GM23338 (cell line): ENCODE measurements at regions not wholly inside any gene's neighbourhood (a gene's known extent, or its start where the extent isn't known, plus 50 kb on each side); places are given as distances from the start of the nearest gene placed in this dataset.

Experiments
- ATAC-seq: fragments of 200-7000 bp; cut with Tn5 transposase; 3 replicates; pipeline ENCODE4 v1.9.1; 2020
- DNase-seq: peaks from one replicate; pipeline ENCODE4 v3.0.0-alpha.2; 2015; ENCODE audit warnings: low spot score
- H2AFZ ChIP-seq: fragments of 200-600 bp; sonication (generic); 2 replicates; pipeline ENCODE4 v1.8.0; 2016; ENCODE audit warnings: antibody characterized with exemption, mild to moderate bottlenecking, moderate library complexity
- H3F3A ChIP-seq: fragments of 200-600 bp; sonication (generic); replicated peaks from 2 replicates; pipeline ENCODE4 v1.8.0; 2017; ENCODE audit warnings: antibody characterized with exemption, mixed run types, low read depth
- H3K27ac ChIP-seq: fragments of 200-600 bp; sonication (generic); 2 replicates; pipeline ENCODE4 v1.6.1; 2016; ENCODE audit warnings: low read depth
- H3K27me3 ChIP-seq: fragments of 200-600 bp; sonication (generic); 2 replicates; pipeline ENCODE4 v1.8.0; 2016; ENCODE audit warnings: mild to moderate bottlenecking, mixed run types, moderate library complexity; ENCODE audit not compliant: insufficient read depth
- H3K36me3 ChIP-seq: fragments of 200-600 bp; sonication (generic); 2 replicates; pipeline ENCODE4 v1.8.0; 2016; ENCODE audit warnings: mild to moderate bottlenecking; ENCODE audit not compliant: insufficient read depth
- H3K4me1 ChIP-seq: fragments of 200-600 bp; sonication (generic); 2 replicates; pipeline ENCODE4 v1.8.0; 2016; ENCODE audit warnings: mild to moderate bottlenecking, moderate library complexity; ENCODE audit not compliant: insufficient read depth
- H3K4me2 ChIP-seq: fragments of 200-600 bp; sonication (generic); 2 replicates; pipeline ENCODE4 v1.7.1; 2017; ENCODE audit warnings: mixed run types
- H3K4me3 ChIP-seq: fragments of 200-600 bp; sonication (generic); 2 replicates; pipeline ENCODE4 v1.6.1; 2016; ENCODE audit warnings: mixed run types
- H3K79me2 ChIP-seq: fragments of 200-600 bp; sonication (generic); replicated peaks from 2 replicates; pipeline ENCODE4 v1.8.0; 2017; ENCODE audit warnings: mild to moderate bottlenecking; ENCODE audit not compliant: insufficient read depth
- H3K9me2 ChIP-seq: fragments of 200-600 bp; sonication (generic); 2 replicates; pipeline ENCODE4 v1.8.0; 2017; ENCODE audit not compliant: insufficient read depth
- H4K20me1 ChIP-seq: fragments of 200-600 bp; sonication (generic); replicated peaks from 2 replicates; pipeline ENCODE4 v1.8.0; 2017; ENCODE audit warnings: mild to moderate bottlenecking; ENCODE audit not compliant: insufficient read depth
- H3K27ac Mint-ChIP-seq: 2 replicates; pipeline ENCODE4 v1.8.0; 2020; ENCODE audit warnings: inconsistent platforms, mild to moderate bottlenecking, moderate library complexity, mixed read lengths
- H3K27me3 Mint-ChIP-seq: 3 replicates; pipeline ENCODE4 v1.8.0; 2022; ENCODE audit warnings: low read depth, mild to moderate bottlenecking, moderate library complexity, mixed read lengths, inconsistent platforms; ENCODE audit not compliant: insufficient read depth, poor library complexity
- H3K36me3 Mint-ChIP-seq: 3 replicates; pipeline ENCODE4 v1.8.0; 2021; ENCODE audit warnings: low read depth, mild to moderate bottlenecking, inconsistent platforms, moderate library complexity, mixed read lengths
- H3K4me1 Mint-ChIP-seq: 3 replicates; pipeline ENCODE4 v1.8.0; 2020; ENCODE audit warnings: mild to moderate bottlenecking, inconsistent platforms, mixed read lengths
- H3K4me3 Mint-ChIP-seq: 3 replicates; pipeline ENCODE4 v1.8.0; 2021; ENCODE audit warnings: moderate library complexity, mild to moderate bottlenecking, inconsistent platforms, mixed read lengths
- H3K9me3 Mint-ChIP-seq: 3 replicates; pipeline ENCODE4 v1.8.0; 2020; ENCODE audit warnings: moderate library complexity, mild to moderate bottlenecking, inconsistent platforms, mixed read lengths
- CREB1 ChIP-seq: fragments of 250-450 bp; sonication (Bioruptor Pico); IDR thresholded peaks from 2 replicates; pipeline ENCODE4 v1.5.0; 2020; ENCODE audit warnings: low read depth, mild to moderate bottlenecking, moderate library complexity
- CTCF ChIP-seq, 2 experiments: fragments of 200-600 bp in 1 of 2; sonication (generic) in 1 of 2; conservative IDR thresholded peaks; 2 replicates each; pipeline versions ENCODE4 v1.5.1 to v1.6.1; 2016 to 2017; ENCODE audit warnings: antibody characterized with exemption in 2 of 2, low read depth in 2 of 2, mild to moderate bottlenecking in 2 of 2, moderate library complexity in 1 of 2
- EZH2 ChIP-seq: fragments of 200-600 bp; sonication (generic); IDR thresholded peaks from one replicate; pipeline ENCODE4 v1.8.0; 2017; ENCODE audit warnings: antibody characterized with exemption, mild to moderate bottlenecking, low read depth; ENCODE audit not compliant: unreplicated experiment
- EZH2phosphoT487 ChIP-seq: fragments of 200-600 bp; sonication (generic); IDR thresholded peaks from one replicate; pipeline ENCODE4 v1.8.1; 2018; ENCODE audit warnings: antibody characterized with exemption; ENCODE audit not compliant: unreplicated experiment
- JUNB ChIP-seq: IDR thresholded peaks from one replicate; pipeline ENCODE4 v1.6.1; 2016; ENCODE audit warnings: antibody characterized with exemption; ENCODE audit not compliant: unreplicated experiment
- NANOG ChIP-seq: IDR thresholded peaks from 2 replicates; pipeline ENCODE4 v1.6.1; 2016; ENCODE audit warnings: antibody characterized with exemption, borderline replicate concordance
- POLR2AphosphoS5 ChIP-seq: IDR thresholded peaks from 2 replicates; pipeline ENCODE4 v1.6.1; 2016; ENCODE audit warnings: antibody characterized with exemption, low read depth
- REST ChIP-seq: IDR thresholded peaks from one replicate; pipeline ENCODE4 v1.6.1; 2018; ENCODE audit warnings: antibody characterized with exemption; ENCODE audit not compliant: unreplicated experiment
- STAT1 ChIP-seq: IDR thresholded peaks from one replicate; pipeline ENCODE4 v1.6.1; 2016; ENCODE audit warnings: antibody characterized with exemption; ENCODE audit not compliant: unreplicated experiment
- ZNF114 ChIP-seq: fragments of 250-450 bp; sonication (Bioruptor Pico); IDR thresholded peaks from 2 replicates; pipeline ENCODE4 v1.5.0; 2020; ENCODE audit warnings: mild to moderate bottlenecking, moderate library complexity
- ZNF331 ChIP-seq: fragments of 250-450 bp; sonication (Bioruptor Pico); IDR thresholded peaks from 2 replicates; pipeline ENCODE4 v1.5.0; 2020; ENCODE audit warnings: low read depth, mild to moderate bottlenecking, moderate library complexity
- TF ChIP-seq, protein P1 (sequence below): IDR thresholded peaks from 2 replicates; pipeline ENCODE4 v1.6.1; 2016; ENCODE audit warnings: antibody characterized with exemption
- TF ChIP-seq, protein P2 (sequence below): fragments of 250-450 bp; sonication (Bioruptor Pico); IDR thresholded peaks from 2 replicates; pipeline ENCODE4 v1.5.0; 2020; ENCODE audit warnings: mild to moderate bottlenecking, moderate library complexity

DNA sequence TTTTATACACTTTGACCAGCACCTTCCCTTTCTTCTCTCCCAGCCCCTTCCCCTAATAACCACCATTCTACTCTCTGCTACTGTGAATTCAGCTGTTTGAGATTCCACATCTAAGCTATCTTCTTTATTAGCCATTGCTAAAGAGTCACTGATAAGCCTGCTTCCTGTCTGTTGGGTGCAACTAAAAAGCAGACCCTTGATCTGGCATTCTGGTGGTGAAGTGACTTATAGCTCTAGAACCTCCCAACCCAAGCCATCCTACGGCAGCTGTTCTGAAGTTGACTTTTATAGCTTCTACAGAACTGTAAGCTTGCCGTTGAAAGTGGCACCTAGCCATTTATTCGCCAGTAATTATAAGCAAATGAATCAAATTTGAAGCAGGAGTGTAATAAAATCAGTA lies 105.6 kb downstream of the AHR start:
- no peaks in the 10 kb centered on the region for H3F3A ChIP-seq
- Mint-ChIP-seq H3K9me3 (no peaks in the 10 kb centered on the region; the same call in 2 of the 3 replicates), H3K27ac (no peak overlapping the region), H3K36me3 (no peaks in the 10 kb centered on the region), H3K4me3 (no peak overlapping the region), H3K4me1 (no peaks in the 10 kb centered on the region), H3K27me3 (no peaks in the 10 kb centered on the region)
- H3K9me2 ChIP-seq, result 0 out of 2 replicates have a peak, but pooled peaks cover 4% of the 10 kb centered on the region
- no peak overlapping the region for H2AFZ ChIP-seq
- H3K79me2 ChIP-seq, result no peaks in the 10 kb centered on the region
- no peaks in the 10 kb centered on the region for H3K4me1 ChIP-seq
- no peaks in the 10 kb centered on the region for H4K20me1 ChIP-seq
- TF ChIP-seq JUNB (no peak), CREB1 (no peak), STAT1 (no peak), REST (no peak), EZH2phosphoT487 (no peak), CTCF (conservative IDR thresholded peaks at IDR 0.05; ENCODE audit: low read depth in 2 of 2) (no peak), ZNF114 (no peak), EZH2 (no peak), NANOG (no peak), POLR2AphosphoS5 (no peak), ZNF331 (CRISPR knock-in tag) (no peak)
- TF ChIP-seq, protein P1, sequence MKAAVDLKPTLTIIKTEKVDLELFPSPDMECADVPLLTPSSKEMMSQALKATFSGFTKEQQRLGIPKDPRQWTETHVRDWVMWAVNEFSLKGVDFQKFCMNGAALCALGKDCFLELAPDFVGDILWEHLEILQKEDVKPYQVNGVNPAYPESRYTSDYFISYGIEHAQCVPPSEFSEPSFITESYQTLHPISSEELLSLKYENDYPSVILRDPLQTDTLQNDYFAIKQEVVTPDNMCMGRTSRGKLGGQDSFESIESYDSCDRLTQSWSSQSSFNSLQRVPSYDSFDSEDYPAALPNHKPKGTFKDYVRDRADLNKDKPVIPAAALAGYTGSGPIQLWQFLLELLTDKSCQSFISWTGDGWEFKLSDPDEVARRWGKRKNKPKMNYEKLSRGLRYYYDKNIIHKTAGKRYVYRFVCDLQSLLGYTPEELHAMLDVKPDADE, result no peak
- TF ChIP-seq, protein P2, sequence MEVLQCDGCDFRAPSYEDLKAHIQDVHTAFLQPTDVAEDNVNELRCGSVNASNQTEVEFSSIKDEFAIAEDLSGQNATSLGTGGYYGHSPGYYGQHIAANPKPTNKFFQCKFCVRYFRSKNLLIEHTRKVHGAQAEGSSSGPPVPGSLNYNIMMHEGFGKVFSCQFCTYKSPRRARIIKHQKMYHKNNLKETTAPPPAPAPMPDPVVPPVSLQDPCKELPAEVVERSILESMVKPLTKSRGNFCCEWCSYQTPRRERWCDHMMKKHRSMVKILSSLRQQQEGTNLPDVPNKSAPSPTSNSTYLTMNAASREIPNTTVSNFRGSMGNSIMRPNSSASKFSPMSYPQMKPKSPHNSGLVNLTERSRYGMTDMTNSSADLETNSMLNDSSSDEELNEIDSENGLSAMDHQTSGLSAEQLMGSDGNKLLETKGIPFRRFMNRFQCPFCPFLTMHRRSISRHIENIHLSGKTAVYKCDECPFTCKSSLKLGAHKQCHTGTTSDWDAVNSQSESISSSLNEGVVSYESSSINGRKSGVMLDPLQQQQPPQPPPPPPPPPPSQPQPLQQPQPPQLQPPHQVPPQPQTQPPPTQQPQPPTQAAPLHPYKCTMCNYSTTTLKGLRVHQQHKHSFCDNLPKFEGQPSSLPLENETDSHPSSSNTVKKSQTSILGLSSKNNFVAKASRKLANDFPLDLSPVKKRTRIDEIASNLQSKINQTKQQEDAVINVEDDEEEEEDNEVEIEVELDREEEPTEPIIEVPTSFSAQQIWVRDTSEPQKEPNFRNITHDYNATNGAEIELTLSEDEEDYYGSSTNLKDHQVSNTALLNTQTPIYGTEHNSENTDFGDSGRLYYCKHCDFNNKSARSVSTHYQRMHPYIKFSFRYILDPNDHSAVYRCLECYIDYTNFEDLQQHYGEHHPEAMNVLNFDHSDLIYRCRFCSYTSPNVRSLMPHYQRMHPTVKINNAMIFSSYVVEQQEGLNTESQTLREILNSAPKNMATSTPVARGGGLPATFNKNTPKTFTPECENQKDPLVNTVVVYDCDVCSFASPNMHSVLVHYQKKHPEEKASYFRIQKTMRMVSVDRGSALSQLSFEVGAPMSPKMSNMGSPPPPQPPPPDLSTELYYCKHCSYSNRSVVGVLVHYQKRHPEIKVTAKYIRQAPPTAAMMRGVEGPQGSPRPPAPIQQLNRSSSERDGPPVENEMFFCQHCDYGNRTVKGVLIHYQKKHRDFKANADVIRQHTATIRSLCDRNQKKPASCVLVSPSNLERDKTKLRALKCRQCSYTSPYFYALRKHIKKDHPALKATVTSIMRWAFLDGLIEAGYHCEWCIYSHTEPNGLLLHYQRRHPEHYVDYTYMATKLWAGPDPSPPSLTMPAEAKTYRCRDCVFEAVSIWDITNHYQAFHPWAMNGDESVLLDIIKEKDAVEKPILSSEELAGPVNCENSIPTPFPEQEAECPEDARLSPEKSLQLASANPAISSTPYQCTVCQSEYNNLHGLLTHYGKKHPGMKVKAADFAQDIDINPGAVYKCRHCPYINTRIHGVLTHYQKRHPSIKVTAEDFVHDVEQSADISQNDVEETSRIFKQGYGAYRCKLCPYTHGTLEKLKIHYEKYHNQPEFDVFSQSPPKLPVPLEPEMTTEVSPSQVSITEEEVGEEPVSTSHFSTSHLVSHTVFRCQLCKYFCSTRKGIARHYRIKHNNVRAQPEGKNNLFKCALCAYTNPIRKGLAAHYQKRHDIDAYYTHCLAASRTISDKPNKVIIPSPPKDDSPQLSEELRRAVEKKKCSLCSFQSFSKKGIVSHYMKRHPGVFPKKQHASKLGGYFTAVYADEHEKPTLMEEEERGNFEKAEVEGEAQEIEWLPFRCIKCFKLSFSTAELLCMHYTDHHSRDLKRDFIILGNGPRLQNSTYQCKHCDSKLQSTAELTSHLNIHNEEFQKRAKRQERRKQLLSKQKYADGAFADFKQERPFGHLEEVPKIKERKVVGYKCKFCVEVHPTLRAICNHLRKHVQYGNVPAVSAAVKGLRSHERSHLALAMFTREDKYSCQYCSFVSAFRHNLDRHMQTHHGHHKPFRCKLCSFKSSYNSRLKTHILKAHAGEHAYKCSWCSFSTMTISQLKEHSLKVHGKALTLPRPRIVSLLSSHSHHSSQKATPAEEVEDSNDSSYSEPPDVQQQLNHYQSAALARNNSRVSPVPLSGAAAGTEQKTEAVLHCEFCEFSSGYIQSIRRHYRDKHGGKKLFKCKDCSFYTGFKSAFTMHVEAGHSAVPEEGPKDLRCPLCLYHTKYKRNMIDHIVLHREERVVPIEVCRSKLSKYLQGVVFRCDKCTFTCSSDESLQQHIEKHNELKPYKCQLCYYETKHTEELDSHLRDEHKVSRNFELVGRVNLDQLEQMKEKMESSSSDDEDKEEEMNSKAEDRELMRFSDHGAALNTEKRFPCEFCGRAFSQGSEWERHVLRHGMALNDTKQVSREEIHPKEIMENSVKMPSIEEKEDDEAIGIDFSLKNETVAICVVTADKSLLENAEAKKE, result no peak
- no peak for DNase-seq
- no peaks in the 10 kb centered on the region for H3K27me3 ChIP-seq
- no peak for ATAC-seq
- H3K4me3 ChIP-seq, result no peak overlapping the region
- H3K4me2 ChIP-seq, result no peak overlapping the region
- H3K27ac ChIP-seq, result no peak overlapping the region
- H3K36me3 ChIP-seq, result no peaks in the 10 kb centered on the region
